Gastroesophageal sphincter (tissue), 4 donors: ENCODE measurements at regions not wholly inside any gene's neighbourhood (a gene's known extent, or its start where the extent isn't known, plus 50 kb on each side); places are given as distances from the start of the nearest gene placed in this dataset.
"Not testable (repeated sequence)": the region's sequence is repeated elsewhere in the genome, so short reads cannot be mapped to it uniquely, and the experiment has no call there.

Experiments used
- ATAC-seq: fragments of 150-250 bp; one replicate; pipeline ENCODE4 v1.9.1; 2016; ENCODE audit warnings: mild to moderate bottlenecking, moderate library complexity
- H3K27ac ChIP-seq, 4 donors: fragments of 200-600 bp; sonication (generic) in 3 of 4; 1 replicate in 3 of 4; 2 replicates in 1 of 4; pipeline ENCODE4 v1.5.1; 2016 to 2019
- H3K27me3 ChIP-seq: fragments of 200-600 bp; sonication (generic); one replicate; pipeline ENCODE4 v1.5.1; 2019
- H3K36me3 ChIP-seq, 2 donors: fragments of 200-600 bp; sonication (generic); one replicate each; pipeline ENCODE4 v1.5.1; 2019; ENCODE audit warnings: control low read depth in 1 of 2
- H3K4me1 ChIP-seq, 3 donors: fragments of 200-600 bp; sonication (generic); 1 replicate in 2 of 3; 2 replicates in 1 of 3; pipeline ENCODE4 v1.5.1; 2016 to 2019; ENCODE audit warnings: control low read depth in 2 of 3
- H3K4me3 ChIP-seq, 2 donors: fragments of 200-600 bp; sonication (generic); one replicate each; pipeline ENCODE4 v1.5.1; 2019; ENCODE audit warnings: mild to moderate bottlenecking in 1 of 2, moderate library complexity in 1 of 2
- H3K9me3 ChIP-seq, 3 donors: fragments of 200-600 bp; sonication (generic); one replicate each; pipeline ENCODE4 v1.5.1; 2017 to 2019; ENCODE audit warnings: control low read depth in 2 of 3
- EP300 ChIP-seq: sonication (generic); formaldehyde crosslinking; IDR thresholded peaks from one replicate; pipeline ENCODE4 v1.6.1; 2017; ENCODE audit warnings: antibody characterized with exemption, mild to moderate bottlenecking
- POLR2A ChIP-seq, 2 donors: fragments of 450-650 bp; IDR thresholded peaks; one replicate each; pipeline ENCODE4 v1.6.1; 2017; ENCODE audit warnings: antibody characterized with exemption in 2 of 2, mild to moderate bottlenecking in 2 of 2, moderate library complexity in 1 of 2
- POLR2AphosphoS5 ChIP-seq: sonication (generic); formaldehyde crosslinking; IDR thresholded peaks from one replicate; pipeline ENCODE4 v1.6.1; 2017; ENCODE audit warnings: antibody characterized with exemption
- WGBS, 2 donors: methylation state at CpG; one replicate each; pipeline ENCODE4 v1.1.5; 2018; ENCODE audit warnings: low coverage in 1 of 2; 5-methylcytosine and 5-hydroxymethylcytosine counted together
- TF ChIP-seq, protein P1 (sequence below), 4 experiments: fragments of 200-600 bp in 2 of 4; fragments of 450-650 bp in 2 of 4; sonication (generic) in 1 of 4; IDR thresholded peaks; one replicate each; pipeline ENCODE4 v1.5.1; 2017 to 2019; ENCODE audit warnings: antibody characterized with exemption in 4 of 4, mild to moderate bottlenecking in 2 of 4, moderate library complexity in 2 of 4

DNA sequence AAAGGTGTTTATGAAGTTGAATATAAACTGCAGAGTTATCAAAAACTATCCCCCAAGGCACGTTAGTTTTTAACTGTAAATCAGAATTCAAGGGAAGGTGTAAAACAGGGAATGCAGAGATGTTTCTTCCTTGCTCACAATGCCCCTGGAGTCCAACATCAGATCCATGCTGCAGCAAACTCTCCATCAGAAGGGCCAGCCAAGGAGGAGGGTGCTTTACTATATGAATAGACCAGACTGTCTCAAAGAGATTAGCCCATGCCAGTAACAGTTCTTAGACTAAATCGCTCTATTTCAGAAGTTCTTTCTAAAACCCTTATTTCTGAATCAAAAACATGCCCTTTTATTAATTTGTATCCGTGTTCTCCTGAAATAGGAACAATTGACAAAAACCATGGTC, 362.8 kb upstream of the RPS23 start:
- Histone ChIP-seq H3K36me3 (no peaks in the 10 kb centered on the region), H3K4me1 (peaks cover 3 to 22% (median 7%) of the 10 kb centered on the region in 3 donors), H3K27ac (no peak overlapping the region), H3K27me3 (no peaks in the 10 kb centered on the region), H3K9me3 (no peaks in the 10 kb centered on the region), H3K4me3 (no peak overlapping the region)
- 34 to 49% methylated on average over 3 of the region's 3 CpGs for WGBS, 2 donors
- TF ChIP-seq EP300 (no peak), POLR2AphosphoS5 (no peak), POLR2A (IDR thresholded peaks at IDR 0.05) (no peak)
- no peak for ATAC-seq

DNA sequence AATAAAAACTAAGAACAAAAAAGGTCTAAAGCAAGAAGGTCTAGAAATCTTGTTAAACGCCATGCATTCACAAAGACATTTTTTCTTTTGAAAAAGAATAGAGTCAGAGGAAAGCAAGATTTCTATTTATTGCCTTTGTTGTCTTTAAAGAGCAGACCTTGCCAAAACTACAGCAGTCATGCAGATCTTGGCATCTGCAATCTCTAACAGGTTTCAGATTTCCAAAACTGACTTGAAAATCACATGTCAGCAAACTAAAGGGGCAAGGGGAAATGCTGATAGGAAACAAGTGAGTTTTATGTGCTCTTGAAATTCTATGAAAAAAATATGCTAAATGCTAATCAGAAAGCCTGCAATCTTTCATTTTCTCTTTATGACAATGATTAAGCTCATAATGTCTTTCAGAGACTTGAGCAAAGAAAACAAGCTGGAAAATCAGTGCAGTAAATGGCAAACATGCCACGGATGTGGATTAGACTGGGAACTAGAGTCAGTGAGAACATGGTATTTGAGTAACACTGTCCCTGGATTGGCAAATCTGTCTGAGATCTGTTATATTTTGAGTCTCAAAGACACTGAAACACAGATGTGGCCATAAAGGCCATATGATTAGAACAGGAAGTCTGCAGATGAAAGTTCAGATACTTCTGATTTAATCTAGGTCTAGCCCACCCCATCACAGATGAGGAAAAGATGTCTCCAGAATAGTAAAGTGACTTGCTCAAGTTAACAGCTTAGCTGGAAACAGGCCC, 361.4 kb upstream of the RPS23 start:
- H3K4me1 ChIP-seq, result peaks cover 3 to 22% (median 7%) of the 10 kb centered on the region in 3 donors
- no peak for ATAC-seq
- TF ChIP-seq POLR2AphosphoS5 (no peak), EP300 (no peak), POLR2A (IDR thresholded peaks at IDR 0.05) (no peak)
- TF ChIP-seq, protein P1, sequence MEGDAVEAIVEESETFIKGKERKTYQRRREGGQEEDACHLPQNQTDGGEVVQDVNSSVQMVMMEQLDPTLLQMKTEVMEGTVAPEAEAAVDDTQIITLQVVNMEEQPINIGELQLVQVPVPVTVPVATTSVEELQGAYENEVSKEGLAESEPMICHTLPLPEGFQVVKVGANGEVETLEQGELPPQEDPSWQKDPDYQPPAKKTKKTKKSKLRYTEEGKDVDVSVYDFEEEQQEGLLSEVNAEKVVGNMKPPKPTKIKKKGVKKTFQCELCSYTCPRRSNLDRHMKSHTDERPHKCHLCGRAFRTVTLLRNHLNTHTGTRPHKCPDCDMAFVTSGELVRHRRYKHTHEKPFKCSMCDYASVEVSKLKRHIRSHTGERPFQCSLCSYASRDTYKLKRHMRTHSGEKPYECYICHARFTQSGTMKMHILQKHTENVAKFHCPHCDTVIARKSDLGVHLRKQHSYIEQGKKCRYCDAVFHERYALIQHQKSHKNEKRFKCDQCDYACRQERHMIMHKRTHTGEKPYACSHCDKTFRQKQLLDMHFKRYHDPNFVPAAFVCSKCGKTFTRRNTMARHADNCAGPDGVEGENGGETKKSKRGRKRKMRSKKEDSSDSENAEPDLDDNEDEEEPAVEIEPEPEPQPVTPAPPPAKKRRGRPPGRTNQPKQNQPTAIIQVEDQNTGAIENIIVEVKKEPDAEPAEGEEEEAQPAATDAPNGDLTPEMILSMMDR (IDR thresholded peaks at IDR 0.05), result no peak
- 19 to 26% methylated on average over 2 of the region's 2 CpGs for WGBS, 2 donors
- no peaks in the 10 kb centered on the region for H3K27me3 ChIP-seq
- no peak overlapping the region for H3K27ac ChIP-seq
- no peaks in the 10 kb centered on the region for H3K9me3 ChIP-seq
- H3K36me3 ChIP-seq, result no peaks in the 10 kb centered on the region
- H3K4me3 ChIP-seq, result no peak overlapping the region

DNA sequence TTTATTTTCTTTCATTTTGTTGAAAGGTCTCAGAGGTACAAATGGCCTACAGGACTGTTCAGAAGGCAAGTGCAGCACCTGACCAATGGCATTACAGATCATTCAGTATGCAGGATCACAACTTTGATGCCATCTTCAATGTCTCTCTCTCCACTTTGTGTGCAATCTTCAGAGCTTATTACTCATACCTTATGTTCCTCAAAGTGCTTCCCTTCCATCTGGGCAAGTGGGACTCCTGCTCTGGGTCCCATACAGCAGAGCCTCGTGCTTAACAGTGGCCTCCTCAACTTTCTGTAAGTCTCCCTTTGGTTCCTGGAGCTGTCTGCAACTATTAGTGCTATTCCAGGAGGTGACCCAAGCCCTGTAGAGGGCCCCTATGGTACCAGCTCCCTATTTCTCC, 358.4 kb upstream of the RPS23 start:
- no peak for ATAC-seq
- Histone ChIP-seq H3K4me3 (no peak overlapping the region), H3K4me1 (peaks cover 3 to 20% (median 7%) of the 10 kb centered on the region in 3 donors), H3K36me3 (no peaks in the 10 kb centered on the region), H3K9me3 (no peaks in the 10 kb centered on the region), H3K27ac (no peak overlapping the region), H3K27me3 (no peaks in the 10 kb centered on the region)
- TF ChIP-seq POLR2AphosphoS5 (no peak), EP300 (no peak), POLR2A (IDR thresholded peaks at IDR 0.05) (no peak)
- TF ChIP-seq, protein P1 (IDR thresholded peaks at IDR 0.05), result no peak
- WGBS, 2 donors, result 100% methylated on average over 1 of the region's 1 CpG

DNA sequence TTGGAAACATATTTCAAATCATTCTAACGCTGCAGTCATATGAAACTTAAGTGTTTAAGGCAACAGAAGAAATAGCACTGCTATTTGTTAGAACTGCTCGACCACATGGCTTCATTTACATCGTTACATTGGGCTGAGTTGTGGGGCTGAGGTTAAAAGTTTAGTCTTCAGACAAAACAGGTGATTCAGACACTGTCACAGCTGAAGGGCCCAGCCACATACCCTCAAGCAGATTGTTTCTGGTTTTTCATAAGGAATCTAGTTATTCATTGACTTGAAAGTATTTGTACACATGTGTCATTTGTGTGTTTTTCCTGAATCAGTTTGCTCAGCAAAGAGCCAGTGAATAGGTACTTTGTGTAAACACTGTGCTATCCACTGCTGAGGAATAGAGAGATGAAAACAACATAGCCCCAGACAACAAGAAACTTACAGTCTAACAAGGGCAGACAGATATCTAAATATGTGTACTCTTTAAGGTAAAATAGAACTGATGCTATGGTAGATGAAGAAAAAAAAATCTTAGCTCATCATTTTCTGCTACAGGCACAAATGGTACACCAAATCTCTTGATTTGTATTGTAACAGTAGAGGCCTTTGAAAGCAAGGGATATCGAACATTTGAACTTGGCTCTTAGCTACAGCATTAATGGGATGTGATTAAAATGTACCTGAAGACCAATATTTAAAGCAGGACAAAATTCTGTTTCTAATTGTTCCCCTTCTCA, 357.6 kb upstream of the RPS23 start:
- Histone ChIP-seq H3K27ac (no peak overlapping the region), H3K4me3 (no peak overlapping the region), H3K36me3 (no peaks in the 10 kb centered on the region), H3K4me1 (peaks cover 0 to 11% (median 7%) of the 10 kb centered on the region in 3 donors), H3K27me3 (no peaks in the 10 kb centered on the region), H3K9me3 (no peaks in the 10 kb centered on the region)
- ATAC-seq, result no peak
- 59 to 87% methylated on average over 4 of the region's 4 CpGs for WGBS, 2 donors
- TF ChIP-seq, protein P1 (IDR thresholded peaks at IDR 0.05), result no peak
- TF ChIP-seq POLR2AphosphoS5, result no peak
- TF ChIP-seq POLR2A (IDR thresholded peaks at IDR 0.05), result no peak
- TF ChIP-seq EP300, result no peak

DNA sequence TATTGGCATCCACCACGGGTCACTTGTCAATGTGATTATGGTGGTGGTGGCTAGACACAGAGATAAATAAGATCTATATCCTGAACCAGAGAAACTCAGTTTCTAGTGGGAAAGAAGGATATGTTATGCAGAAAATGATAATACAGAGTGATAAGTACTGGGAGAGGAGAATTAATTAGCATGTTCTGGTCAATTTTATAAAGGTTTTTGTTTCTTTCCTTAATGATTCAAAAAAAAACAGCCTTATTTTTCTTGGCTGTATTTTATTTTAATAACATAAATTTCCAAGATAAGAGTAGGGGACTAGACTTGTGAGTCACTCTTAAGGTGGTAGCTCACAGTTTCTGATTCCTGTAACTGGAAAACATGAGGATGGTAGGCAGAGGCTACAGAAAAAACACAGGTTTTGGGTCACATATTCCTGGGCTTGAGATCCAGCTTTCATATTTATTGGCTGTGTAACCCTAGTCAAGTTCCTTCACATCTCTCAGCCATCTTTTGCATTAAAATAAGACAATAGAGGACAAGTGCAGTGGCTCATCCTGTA, 350.3 kb upstream of the RPS23 start:
- ATAC-seq, result no peak
- H3K27ac ChIP-seq, result no peak overlapping the region
- 36 to 38% methylated on average over 1 of the region's 1 CpG for WGBS, 2 donors
- H3K36me3 ChIP-seq, result no peaks in the 10 kb centered on the region
- no peak overlapping the region for H3K4me3 ChIP-seq
- H3K9me3 ChIP-seq, result no peaks in the 10 kb centered on the region
- TF ChIP-seq, protein P1 (IDR thresholded peaks at IDR 0.05), result no peak
- TF ChIP-seq POLR2A (IDR thresholded peaks at IDR 0.05), result no peak
- no peak for TF ChIP-seq POLR2AphosphoS5
- TF ChIP-seq EP300, result no peak
- H3K4me1 ChIP-seq, result no peaks in the 10 kb centered on the region
- no peaks in the 10 kb centered on the region for H3K27me3 ChIP-seq

DNA sequence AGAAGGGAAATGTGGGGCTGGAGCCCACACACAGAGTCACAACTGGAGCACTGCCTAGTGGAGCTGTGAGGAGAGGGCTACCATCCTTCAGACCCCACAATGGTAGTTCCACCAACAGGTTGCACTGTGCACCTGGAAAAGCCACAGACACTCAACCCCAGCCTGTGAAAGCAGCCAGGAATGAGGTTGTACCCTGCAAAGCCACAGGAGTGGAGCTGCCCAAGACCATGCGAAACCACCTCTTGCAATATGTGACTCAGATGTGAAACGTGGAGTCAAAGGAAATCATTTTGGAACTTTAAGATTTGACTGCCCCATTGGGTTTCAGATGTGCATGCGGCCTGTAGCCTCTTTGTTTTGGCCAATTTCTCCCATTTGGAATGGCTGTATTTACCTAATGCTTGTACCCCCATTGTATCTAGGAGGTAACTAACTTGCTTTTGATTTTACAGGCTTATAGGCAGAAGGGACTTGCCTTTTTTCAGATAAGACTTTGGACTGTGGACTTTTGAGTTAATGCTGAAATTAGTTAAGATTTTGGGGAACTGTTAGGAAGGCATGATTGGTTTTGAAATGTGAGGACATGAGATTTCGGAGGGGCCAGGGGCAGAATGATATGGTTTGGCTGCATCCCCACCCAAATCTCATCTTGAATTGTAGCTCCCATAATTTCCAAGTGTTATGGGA, 348.9 kb upstream of the RPS23 start:
- H3K4me1 ChIP-seq, H3K36me3 ChIP-seq, H3K9me3 ChIP-seq, H3K27me3 ChIP-seq, ATAC-seq, H3K27ac ChIP-seq, H3K4me3 ChIP-seq: not testable (repeated sequence)
- WGBS, 2 donors, result 94 to 100% methylated on average over 3 to 4 of the region's 4 CpGs

DNA sequence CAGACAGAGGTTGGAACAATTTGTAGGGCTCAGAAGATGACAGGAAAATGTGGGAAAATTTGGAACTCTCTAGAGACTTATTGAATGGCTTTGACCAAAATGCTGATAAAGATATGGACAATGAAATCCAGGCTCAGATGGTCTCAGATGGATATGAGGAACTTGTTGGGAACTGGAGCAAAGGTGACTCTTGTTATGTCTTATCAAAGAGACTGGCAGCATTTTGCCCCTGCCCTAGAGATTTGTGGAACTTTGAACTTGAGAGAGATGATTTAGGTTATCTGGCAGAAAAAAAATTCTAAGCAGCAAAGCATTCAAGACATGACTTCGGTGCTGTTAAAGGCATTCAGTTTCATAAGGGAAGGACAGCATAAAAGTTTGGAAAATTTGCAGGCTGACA, 347.9 kb upstream of the RPS23 start:
- WGBS, 2 donors, result 93 to 100% methylated on average over 1 of the region's 1 CpG
- H3K27me3 ChIP-seq, H3K27ac ChIP-seq, ATAC-seq, H3K9me3 ChIP-seq, H3K4me1 ChIP-seq, H3K36me3 ChIP-seq, H3K4me3 ChIP-seq: not testable (repeated sequence)
